HEK293 (cell line): ENCODE measurements at regions not wholly inside any gene's neighbourhood (a gene's known extent, or its start where the extent isn't known, plus 50 kb on each side); places are given as distances from the start of the nearest gene placed in this dataset.

Experiments used
- CTCF ChIA-PET: fragments of 350-600 bp; formaldehyde crosslinking; extraction: SDS; loops from one replicate; lab custom pipeline; 2021; ENCODE audit warnings: antibody characterized with exemption; lab: Yijun Ruan, JAX
- POLR2A ChIA-PET: fragments of 300-600 bp; formaldehyde crosslinking; extraction: SDS; loops from one replicate; lab custom pipeline; 2020; ENCODE audit warnings: antibody characterized with exemption, inconsistent platforms; lab: Yijun Ruan, JAX
- H3K27ac ChIP-seq: fragments of 200-500 bp; sonication (Bioruptor generic); 2 replicates; pipeline ENCODE4 v1.5.1; 2014; ENCODE audit warnings: low read depth, low read length, control low read depth, inconsistent platforms; ENCODE audit errors: extremely low read depth
- H3K36me3 ChIP-seq, 2 experiments: fragments of 200-500 bp in 1 of 2; sonication (Bioruptor generic) in 1 of 2; 1 replicate in 1 of 2; 2 replicates in 1 of 2; pipeline ENCODE4 v1.5.1; 2014 to 2017; ENCODE audit warnings: inconsistent platforms in 2 of 2, low read length in 2 of 2; ENCODE audit not compliant: control insufficient read depth in 2 of 2, insufficient read depth in 1 of 2
- H3K4me1 ChIP-seq: fragments of 200-500 bp; sonication (Bioruptor generic); 2 replicates; pipeline ENCODE4 v1.5.1; 2014; ENCODE audit warnings: mild to moderate bottlenecking, low read length, inconsistent platforms; ENCODE audit not compliant: control insufficient read depth, insufficient read depth
- H3K4me3 ChIP-seq: 2 replicates; pipeline ENCODE4 v1.5.1; 2011; ENCODE audit warnings: low read depth, mild to moderate bottlenecking, control low read depth, low read length, moderate library complexity
- H3K9me3 ChIP-seq: fragments of 200-500 bp; sonication (Bioruptor generic); 2 replicates; pipeline ENCODE4 v1.5.1; 2014; ENCODE audit warnings: low read depth, low read length, inconsistent platforms; ENCODE audit not compliant: control insufficient read depth, insufficient read depth
- PRDM2 ChIP-seq: fragments of 450-650 bp; formaldehyde crosslinking; IDR thresholded peaks from 2 replicates; pipeline ENCODE4 v1.5.1; 2016; ENCODE audit warnings: missing biosample characterization, missing genetic modification characterization, borderline replicate concordance
- SP2 ChIP-seq: fragments of 450-650 bp; formaldehyde crosslinking; IDR thresholded peaks from 2 replicates; pipeline ENCODE4 v1.5.1; 2016; ENCODE audit warnings: missing biosample characterization, missing genetic modification characterization
- ZBTB17 ChIP-seq: fragments of 450-650 bp; formaldehyde crosslinking; IDR thresholded peaks from 2 replicates; pipeline ENCODE4 v1.5.1; 2016; ENCODE audit warnings: missing biosample characterization, missing genetic modification characterization
- ZNF16 ChIP-seq: fragments of 450-650 bp; formaldehyde crosslinking; IDR thresholded peaks from 2 replicates; pipeline ENCODE4 v1.5.1; 2016; ENCODE audit warnings: low read depth, missing biosample characterization, missing genetic modification characterization
- ZNF248 ChIP-seq: fragments of 450-650 bp; formaldehyde crosslinking; IDR thresholded peaks from 2 replicates; pipeline ENCODE4 v1.5.1; 2017; ENCODE audit warnings: missing biosample characterization, missing genetic modification characterization
- ZNF335 ChIP-seq: fragments of 450-650 bp; formaldehyde crosslinking; conservative IDR thresholded peaks from 2 replicates; pipeline ENCODE4 v1.5.1; 2016; ENCODE audit warnings: missing biosample characterization, missing genetic modification characterization
- ZNF362 ChIP-seq: fragments of 450-650 bp; formaldehyde crosslinking; IDR thresholded peaks from 2 replicates; pipeline ENCODE4 v1.5.1; 2016; ENCODE audit warnings: missing biosample characterization, missing genetic modification characterization
- ZNF391 ChIP-seq: fragments of 450-650 bp; formaldehyde crosslinking; IDR thresholded peaks from 2 replicates; pipeline ENCODE4 v1.5.1; 2016; ENCODE audit warnings: low read depth, missing biosample characterization, missing genetic modification characterization, borderline replicate concordance
- ZNF416 ChIP-seq: fragments of 450-650 bp; formaldehyde crosslinking; IDR thresholded peaks from 2 replicates; pipeline ENCODE4 v1.5.1; 2016; ENCODE audit warnings: missing biosample characterization, missing genetic modification characterization
- ZNF645 ChIP-seq: fragments of 450-650 bp; formaldehyde crosslinking; IDR thresholded peaks from 2 replicates; pipeline ENCODE4; 2016; ENCODE audit warnings: missing biosample characterization, missing genetic modification characterization
- ZNF692 ChIP-seq: fragments of 450-650 bp; formaldehyde crosslinking; IDR thresholded peaks from 2 replicates; pipeline ENCODE4 v1.5.1; 2016; ENCODE audit warnings: missing biosample characterization, missing genetic modification characterization
- ZSCAN23 ChIP-seq: fragments of 450-650 bp; formaldehyde crosslinking; IDR thresholded peaks from 2 replicates; pipeline ENCODE4 v1.5.1; 2016; ENCODE audit warnings: missing biosample characterization, missing genetic modification characterization

- no peak overlapping the region for H3K27ac ChIP-seq
- H3K4me3 ChIP-seq = no peak overlapping the region
- no peaks in the 10 kb centered on the region for H3K4me1 ChIP-seq
- TF ChIP-seq ZNF416 (tag by site-specific recombination) (no peak), ZNF16 (tag by site-specific recombination) (no peak), ZSCAN23 (tag by site-specific recombination) (no peak), ZNF335 (tag by site-specific recombination) (no peak), SP2 (no peak), ZNF391 (tag by site-specific recombination) (no peak), ZNF645 (tag by site-specific recombination) (no peak), ZNF692 (tag by site-specific recombination) (no peak), ZNF248 (tag by site-specific recombination) (no peak), ZNF362 (no peak)
- H3K9me3 ChIP-seq = no peaks in the 10 kb centered on the region
- ChIA-PET CTCF (interaction anchor here (0.6 kb wide), 1 partner anchor 25 kb away, joined by 3 read pairs; no protein-coding TSS in a partner anchor), POLR2A (no interaction called here)
- no peaks in the 10 kb centered on the region for H3K36me3 ChIP-seq
Measured at GRCh38 chr11:97201743-97202612, 812.2 kb downstream of the JRKL start.

DNA sequence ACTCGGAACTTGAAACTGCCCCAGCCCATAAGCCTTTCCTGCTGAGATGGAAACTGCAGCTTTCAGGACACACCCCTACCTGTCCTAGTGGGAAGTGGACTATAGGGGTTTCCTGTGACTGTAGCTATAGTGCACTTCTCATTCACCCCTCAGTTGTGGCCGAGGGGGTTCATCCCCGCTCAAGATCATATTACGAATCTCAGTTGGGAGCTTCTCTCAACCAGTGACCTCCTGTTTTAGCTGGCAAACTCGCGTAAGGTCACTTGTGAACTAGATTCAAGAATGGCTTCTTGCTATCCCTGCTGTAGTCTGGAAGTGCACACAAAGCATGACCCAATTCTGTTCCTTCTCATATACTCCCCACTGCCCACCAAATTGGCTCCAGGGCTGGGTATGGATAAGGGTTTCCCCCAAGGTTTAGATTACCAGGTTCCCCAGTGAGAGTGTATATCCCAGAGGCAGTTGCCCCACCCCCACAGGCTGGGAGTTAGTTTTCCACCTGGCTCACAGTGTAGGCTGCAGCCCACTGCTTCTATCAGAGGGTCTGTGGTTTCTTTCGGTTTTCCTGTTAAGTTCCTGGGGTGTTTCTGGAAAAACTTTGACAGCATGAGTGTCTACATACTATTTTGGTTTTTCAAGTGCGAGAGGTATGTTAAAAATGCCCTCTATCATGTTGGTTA is 812.9 kb downstream of the JRKL start:
- Histone ChIP-seq H3K9me3 (no peaks in the 10 kb centered on the region), H3K27ac (no peak overlapping the region), H3K36me3 (no peaks in the 10 kb centered on the region), H3K4me1 (no peaks in the 10 kb centered on the region), H3K4me3 (no peak overlapping the region)
- ChIA-PET CTCF (no interaction called here), POLR2A (no interaction called here)
- TF ChIP-seq ZBTB17 (tag by site-specific recombination) = no peak

DNA sequence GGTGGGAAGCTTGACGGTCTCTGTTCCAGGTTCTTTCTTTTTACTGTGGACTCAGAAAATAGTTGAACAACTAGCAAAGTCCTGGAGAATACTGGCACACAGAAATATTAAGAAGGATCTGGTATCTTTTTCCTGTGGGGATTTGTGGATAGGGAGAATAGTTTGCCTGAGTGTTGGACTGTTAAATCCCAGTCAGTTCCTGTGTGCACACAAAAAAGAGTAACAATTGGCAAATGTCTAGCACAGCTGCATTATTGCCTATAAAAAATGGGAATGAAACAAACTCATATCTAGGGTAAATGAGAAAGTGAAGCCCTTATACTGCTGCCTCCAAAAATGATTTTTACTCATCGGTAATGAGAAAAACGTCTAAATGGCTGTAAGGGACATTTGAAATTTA is 828.2 kb downstream of the JRKL start:
- Histone ChIP-seq H3K36me3 (no peaks in the 10 kb centered on the region), H3K9me3 (no peaks in the 10 kb centered on the region), H3K4me1 (no peaks in the 10 kb centered on the region), H3K4me3 (no peak overlapping the region), H3K27ac (no peak overlapping the region)
- POLR2A ChIA-PET = no interaction called here
- TF ChIP-seq ZNF416 (tag by site-specific recombination) (no peak), PRDM2 (tag by site-specific recombination) (no peak)
- CTCF ChIA-PET = interaction anchor here (0.6 to 0.7 kb wide), 2 partner anchors 72 to 192 kb away, joined by 3 to 5 read pairs; no protein-coding TSS in a partner anchor
